GM23338 (cell line): ENCODE measurements at regions not wholly inside any gene's neighbourhood (a gene's known extent, or its start where the extent isn't known, plus 50 kb on each side); places are given as distances from the start of the nearest gene placed in this dataset.

Experiments
- ATAC-seq: fragments of 200-7000 bp; cut with Tn5 transposase; 3 replicates; pipeline ENCODE4 v1.9.1; 2020
- DNase-seq: peaks from one replicate; pipeline ENCODE4 v3.0.0-alpha.2; 2015; ENCODE audit warnings: low spot score
- H2AFZ ChIP-seq: fragments of 200-600 bp; sonication (generic); 2 replicates; pipeline ENCODE4 v1.8.0; 2016; ENCODE audit warnings: antibody characterized with exemption, mild to moderate bottlenecking, moderate library complexity
- H3F3A ChIP-seq: fragments of 200-600 bp; sonication (generic); replicated peaks from 2 replicates; pipeline ENCODE4 v1.8.0; 2017; ENCODE audit warnings: antibody characterized with exemption, mixed run types, low read depth
- H3K27ac ChIP-seq: fragments of 200-600 bp; sonication (generic); 2 replicates; pipeline ENCODE4 v1.6.1; 2016; ENCODE audit warnings: low read depth
- H3K27me3 ChIP-seq: fragments of 200-600 bp; sonication (generic); 2 replicates; pipeline ENCODE4 v1.8.0; 2016; ENCODE audit warnings: mild to moderate bottlenecking, mixed run types, moderate library complexity; ENCODE audit not compliant: insufficient read depth
- H3K36me3 ChIP-seq: fragments of 200-600 bp; sonication (generic); 2 replicates; pipeline ENCODE4 v1.8.0; 2016; ENCODE audit warnings: mild to moderate bottlenecking; ENCODE audit not compliant: insufficient read depth
- H3K4me1 ChIP-seq: fragments of 200-600 bp; sonication (generic); 2 replicates; pipeline ENCODE4 v1.8.0; 2016; ENCODE audit warnings: mild to moderate bottlenecking, moderate library complexity; ENCODE audit not compliant: insufficient read depth
- H3K4me2 ChIP-seq: fragments of 200-600 bp; sonication (generic); 2 replicates; pipeline ENCODE4 v1.7.1; 2017; ENCODE audit warnings: mixed run types
- H3K4me3 ChIP-seq: fragments of 200-600 bp; sonication (generic); 2 replicates; pipeline ENCODE4 v1.6.1; 2016; ENCODE audit warnings: mixed run types
- H3K79me2 ChIP-seq: fragments of 200-600 bp; sonication (generic); replicated peaks from 2 replicates; pipeline ENCODE4 v1.8.0; 2017; ENCODE audit warnings: mild to moderate bottlenecking; ENCODE audit not compliant: insufficient read depth
- H3K9me2 ChIP-seq: fragments of 200-600 bp; sonication (generic); 2 replicates; pipeline ENCODE4 v1.8.0; 2017; ENCODE audit not compliant: insufficient read depth
- H4K20me1 ChIP-seq: fragments of 200-600 bp; sonication (generic); replicated peaks from 2 replicates; pipeline ENCODE4 v1.8.0; 2017; ENCODE audit warnings: mild to moderate bottlenecking; ENCODE audit not compliant: insufficient read depth
- H3K27ac Mint-ChIP-seq: 2 replicates; pipeline ENCODE4 v1.8.0; 2020; ENCODE audit warnings: inconsistent platforms, mild to moderate bottlenecking, moderate library complexity, mixed read lengths
- H3K27me3 Mint-ChIP-seq: 3 replicates; pipeline ENCODE4 v1.8.0; 2022; ENCODE audit warnings: low read depth, mild to moderate bottlenecking, moderate library complexity, mixed read lengths, inconsistent platforms; ENCODE audit not compliant: insufficient read depth, poor library complexity
- H3K36me3 Mint-ChIP-seq: 3 replicates; pipeline ENCODE4 v1.8.0; 2021; ENCODE audit warnings: low read depth, mild to moderate bottlenecking, inconsistent platforms, moderate library complexity, mixed read lengths
- H3K4me1 Mint-ChIP-seq: 3 replicates; pipeline ENCODE4 v1.8.0; 2020; ENCODE audit warnings: mild to moderate bottlenecking, inconsistent platforms, mixed read lengths
- H3K4me3 Mint-ChIP-seq: 3 replicates; pipeline ENCODE4 v1.8.0; 2021; ENCODE audit warnings: moderate library complexity, mild to moderate bottlenecking, inconsistent platforms, mixed read lengths
- H3K9me3 Mint-ChIP-seq: 3 replicates; pipeline ENCODE4 v1.8.0; 2020; ENCODE audit warnings: moderate library complexity, mild to moderate bottlenecking, inconsistent platforms, mixed read lengths
- CREB1 ChIP-seq: fragments of 250-450 bp; sonication (Bioruptor Pico); IDR thresholded peaks from 2 replicates; pipeline ENCODE4 v1.5.0; 2020; ENCODE audit warnings: low read depth, mild to moderate bottlenecking, moderate library complexity
- CTCF ChIP-seq, 2 experiments: fragments of 200-600 bp in 1 of 2; sonication (generic) in 1 of 2; conservative IDR thresholded peaks; 2 replicates each; pipeline versions ENCODE4 v1.5.1 to v1.6.1; 2016 to 2017; ENCODE audit warnings: antibody characterized with exemption in 2 of 2, low read depth in 2 of 2, mild to moderate bottlenecking in 2 of 2, moderate library complexity in 1 of 2
- JUNB ChIP-seq: IDR thresholded peaks from one replicate; pipeline ENCODE4 v1.6.1; 2016; ENCODE audit warnings: antibody characterized with exemption; ENCODE audit not compliant: unreplicated experiment
- NANOG ChIP-seq: IDR thresholded peaks from 2 replicates; pipeline ENCODE4 v1.6.1; 2016; ENCODE audit warnings: antibody characterized with exemption, borderline replicate concordance
- POLR2AphosphoS5 ChIP-seq: IDR thresholded peaks from 2 replicates; pipeline ENCODE4 v1.6.1; 2016; ENCODE audit warnings: antibody characterized with exemption, low read depth
- STAT1 ChIP-seq: IDR thresholded peaks from one replicate; pipeline ENCODE4 v1.6.1; 2016; ENCODE audit warnings: antibody characterized with exemption; ENCODE audit not compliant: unreplicated experiment
- ZNF331 ChIP-seq: fragments of 250-450 bp; sonication (Bioruptor Pico); IDR thresholded peaks from 2 replicates; pipeline ENCODE4 v1.5.0; 2020; ENCODE audit warnings: low read depth, mild to moderate bottlenecking, moderate library complexity
- ZNF462 ChIP-seq: fragments of 250-450 bp; sonication (Bioruptor Pico); IDR thresholded peaks from 2 replicates; pipeline ENCODE4 v1.5.0; 2020; ENCODE audit warnings: mild to moderate bottlenecking, moderate library complexity
- TF ChIP-seq, protein P1 (sequence below): IDR thresholded peaks from 2 replicates; pipeline ENCODE4 v1.6.1; 2016; ENCODE audit warnings: antibody characterized with exemption

DNA sequence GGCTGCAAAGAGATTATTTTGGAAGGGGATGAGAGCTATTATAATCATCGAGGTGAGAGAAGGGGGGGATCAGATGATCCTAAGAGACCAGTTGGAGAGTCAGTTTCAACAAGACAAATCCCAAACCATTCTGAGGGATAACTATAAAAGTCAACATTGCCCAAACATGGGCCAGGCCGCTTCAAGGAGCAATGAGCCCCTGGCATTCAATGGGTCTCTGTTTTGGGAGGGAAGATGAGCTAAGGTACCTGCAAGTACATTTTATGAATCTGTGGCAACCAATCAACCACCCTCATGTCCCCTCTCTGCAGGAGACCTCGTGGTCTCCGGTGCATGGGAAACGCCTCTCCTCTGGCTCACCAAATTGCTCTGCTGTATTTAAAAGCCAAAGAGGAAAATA, 209.9 kb upstream of the C16orf82 start:
- H3K9me3 Mint-ChIP-seq = peaks cover 92% of the 10 kb centered on the region

More for the DNA sequence above, 209.9 kb upstream of the C16orf82 start:
- peaks cover 39% of the 10 kb centered on the region for H3K36me3 Mint-ChIP-seq
- Histone ChIP-seq H2AFZ (no peak overlapping the region), H3K36me3 (no peaks in the 10 kb centered on the region), H3F3A (no peaks in the 10 kb centered on the region), H3K4me3 (no peak overlapping the region), H3K4me1 (no peaks in the 10 kb centered on the region), H3K4me2 (no peak overlapping the region), H3K27me3 (no peaks in the 10 kb centered on the region), H3K9me2 (no peaks in the 10 kb centered on the region), H3K27ac (no peak overlapping the region), H3K79me2 (no peaks in the 10 kb centered on the region), H4K20me1 (no peaks in the 10 kb centered on the region)
- TF ChIP-seq CTCF (conservative IDR thresholded peaks at IDR 0.05; ENCODE audit: low read depth in 2 of 2) (no peak), JUNB (no peak), ZNF462 (CRISPR knock-in tag) (no peak), POLR2AphosphoS5 (no peak), STAT1 (no peak), ZNF331 (CRISPR knock-in tag) (no peak), CREB1 (CRISPR knock-in tag) (no peak), NANOG (no peak)
- TF ChIP-seq, protein P1, sequence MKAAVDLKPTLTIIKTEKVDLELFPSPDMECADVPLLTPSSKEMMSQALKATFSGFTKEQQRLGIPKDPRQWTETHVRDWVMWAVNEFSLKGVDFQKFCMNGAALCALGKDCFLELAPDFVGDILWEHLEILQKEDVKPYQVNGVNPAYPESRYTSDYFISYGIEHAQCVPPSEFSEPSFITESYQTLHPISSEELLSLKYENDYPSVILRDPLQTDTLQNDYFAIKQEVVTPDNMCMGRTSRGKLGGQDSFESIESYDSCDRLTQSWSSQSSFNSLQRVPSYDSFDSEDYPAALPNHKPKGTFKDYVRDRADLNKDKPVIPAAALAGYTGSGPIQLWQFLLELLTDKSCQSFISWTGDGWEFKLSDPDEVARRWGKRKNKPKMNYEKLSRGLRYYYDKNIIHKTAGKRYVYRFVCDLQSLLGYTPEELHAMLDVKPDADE = no peak
- H3K27me3 Mint-ChIP-seq = peaks cover 2% of the 10 kb centered on the region
- DNase-seq (no peak), ATAC-seq (no peak)
- no peak overlapping the region for H3K27ac Mint-ChIP-seq
- no peak overlapping the region for H3K4me3 Mint-ChIP-seq
- H3K4me1 Mint-ChIP-seq = no peaks in the 10 kb centered on the region
